ENCODE measurements at regions not wholly inside any gene's neighbourhood (a gene's known extent, or its start where the extent isn't known, plus 50 kb on each side); places are given as distances from the start of the nearest gene placed in this dataset.
"Not testable (repeated sequence)": the region's sequence is repeated elsewhere in the genome, so short reads cannot be mapped to it uniquely, and the experiment has no call there.

GRCh38 chrX:3516051-3516541 is 169.6 kb upstream of the MXRA5 start:
- TF ChIP-seq, protein P1, sequence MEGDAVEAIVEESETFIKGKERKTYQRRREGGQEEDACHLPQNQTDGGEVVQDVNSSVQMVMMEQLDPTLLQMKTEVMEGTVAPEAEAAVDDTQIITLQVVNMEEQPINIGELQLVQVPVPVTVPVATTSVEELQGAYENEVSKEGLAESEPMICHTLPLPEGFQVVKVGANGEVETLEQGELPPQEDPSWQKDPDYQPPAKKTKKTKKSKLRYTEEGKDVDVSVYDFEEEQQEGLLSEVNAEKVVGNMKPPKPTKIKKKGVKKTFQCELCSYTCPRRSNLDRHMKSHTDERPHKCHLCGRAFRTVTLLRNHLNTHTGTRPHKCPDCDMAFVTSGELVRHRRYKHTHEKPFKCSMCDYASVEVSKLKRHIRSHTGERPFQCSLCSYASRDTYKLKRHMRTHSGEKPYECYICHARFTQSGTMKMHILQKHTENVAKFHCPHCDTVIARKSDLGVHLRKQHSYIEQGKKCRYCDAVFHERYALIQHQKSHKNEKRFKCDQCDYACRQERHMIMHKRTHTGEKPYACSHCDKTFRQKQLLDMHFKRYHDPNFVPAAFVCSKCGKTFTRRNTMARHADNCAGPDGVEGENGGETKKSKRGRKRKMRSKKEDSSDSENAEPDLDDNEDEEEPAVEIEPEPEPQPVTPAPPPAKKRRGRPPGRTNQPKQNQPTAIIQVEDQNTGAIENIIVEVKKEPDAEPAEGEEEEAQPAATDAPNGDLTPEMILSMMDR (IDR thresholded peaks at IDR 0.05; ENCODE audit: insufficient read depth, low read length, missing control alignments): no peak
- CTCF ChIA-PET: no interaction called here
- peak; percentile 67 for DNase-seq (ENCODE audit: low read depth, low spot score)
- POLR2A ChIA-PET: no interaction called here
- no peak overlapping the region for H3K4me3 ChIP-seq (ENCODE audit: low read depth, low read length)

GRCh38 chrX:3514996-3515395 is 168.5 kb upstream of the MXRA5 start:
- H3K4me3 ChIP-seq (ENCODE audit: low read depth, low read length): no peak overlapping the region
- ChIA-PET POLR2A (no interaction called here), CTCF (interaction anchor here (1.2 kb wide), 1 partner anchor 34 kb away, joined by 4 read pairs; no protein-coding TSS in a partner anchor)
- no peak for DNase-seq (ENCODE audit: low read depth, low spot score)
- TF ChIP-seq, protein P1 (IDR thresholded peaks at IDR 0.05; ENCODE audit: insufficient read depth, low read length, missing control alignments): no peak

DNA sequence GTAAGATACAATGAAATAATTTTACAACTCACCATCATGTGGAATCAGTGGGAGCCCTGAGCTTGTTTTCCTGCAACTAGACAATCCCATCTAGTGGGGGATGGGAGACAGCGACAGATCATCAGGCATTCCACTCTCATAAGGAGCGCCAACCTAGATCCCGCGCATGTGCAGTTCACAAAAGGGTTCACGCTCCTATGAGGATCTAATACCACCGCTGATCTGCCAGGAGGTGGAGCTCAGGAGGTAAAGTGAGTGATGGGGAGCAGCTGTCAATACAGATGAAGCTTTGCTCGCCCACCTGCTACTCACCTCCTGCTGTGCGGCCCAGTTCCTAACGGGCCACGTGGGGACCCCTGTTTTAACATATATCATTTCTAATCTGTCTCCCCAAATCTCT is 165.7 kb upstream of the MXRA5 start:
- H3K4me3 ChIP-seq (ENCODE audit: low read depth, low read length); POLR2A ChIA-PET; DNase-seq (ENCODE audit: low read depth, low spot score): not testable (repeated sequence)
- CTCF ChIA-PET: interaction anchor here (0.7 kb wide), 1 partner anchor 37 kb away, joined by 3 read pairs; no protein-coding TSS in a partner anchor

DNA sequence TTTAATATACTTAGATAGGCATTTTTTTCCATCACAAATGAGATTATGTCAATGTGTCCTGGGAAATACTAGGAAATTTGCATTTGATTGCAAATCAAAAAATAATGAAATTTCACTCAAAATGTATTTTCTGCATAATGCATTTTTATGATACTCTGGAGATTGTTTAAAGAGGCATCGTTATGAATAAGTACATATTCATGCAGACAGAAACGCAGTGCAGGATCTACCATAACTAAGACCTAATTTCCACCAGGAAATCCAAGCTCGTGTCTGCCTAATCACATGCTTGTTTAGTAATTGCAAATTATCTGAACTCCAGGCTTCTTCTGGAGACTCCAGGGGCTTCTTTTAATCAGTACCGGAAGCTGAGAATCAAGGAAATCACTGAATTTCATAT is 163.5 kb upstream of the MXRA5 start:
- POLR2A ChIA-PET: no interaction called here
- H3K4me3 ChIP-seq (ENCODE audit: low read depth, low read length): no peak overlapping the region
- DNase-seq (ENCODE audit: low read depth, low spot score): no peak
- TF ChIP-seq, protein P1 (IDR thresholded peaks at IDR 0.05; ENCODE audit: insufficient read depth, low read length, missing control alignments): no peak
- CTCF ChIA-PET: no interaction called here

DNA sequence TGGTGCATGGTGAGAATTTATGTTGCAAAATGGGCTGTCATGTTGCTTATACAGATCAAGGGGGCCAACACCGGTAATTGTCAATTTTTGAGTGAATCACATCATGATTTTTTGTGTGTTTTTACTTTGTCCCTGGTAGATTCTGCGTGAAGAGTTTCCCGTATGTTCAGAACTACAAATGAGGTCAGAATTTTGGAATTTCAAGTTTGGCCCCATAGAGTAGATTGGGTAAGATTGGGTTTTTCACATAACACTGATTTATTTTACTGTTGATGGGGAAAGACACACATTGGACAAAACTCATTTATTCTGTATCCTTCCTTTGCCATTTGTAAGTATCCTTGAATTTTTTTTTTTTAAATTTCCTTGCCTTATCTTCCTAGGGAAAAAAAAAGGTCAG is 158.5 kb upstream of the MXRA5 start:
- ChIA-PET CTCF (no interaction called here), POLR2A (no interaction called here)
- TF ChIP-seq, protein P1 (IDR thresholded peaks at IDR 0.05; ENCODE audit: insufficient read depth, low read length, missing control alignments): no peak
- no peak for DNase-seq (ENCODE audit: low read depth, low spot score)
- H3K4me3 ChIP-seq (ENCODE audit: low read depth, low read length): no peak overlapping the region

GRCh38 chrX:3501833-3502535 is 155.5 kb upstream of the MXRA5 start:
- TF ChIP-seq, protein P1 (IDR thresholded peaks at IDR 0.05; ENCODE audit: insufficient read depth, low read length, missing control alignments): no peak
- CTCF ChIA-PET: no interaction called here
- DNase-seq (ENCODE audit: low read depth, low spot score): no peak
- H3K4me3 ChIP-seq (ENCODE audit: low read depth, low read length): no peak overlapping the region
- POLR2A ChIA-PET: no interaction called here

DNA sequence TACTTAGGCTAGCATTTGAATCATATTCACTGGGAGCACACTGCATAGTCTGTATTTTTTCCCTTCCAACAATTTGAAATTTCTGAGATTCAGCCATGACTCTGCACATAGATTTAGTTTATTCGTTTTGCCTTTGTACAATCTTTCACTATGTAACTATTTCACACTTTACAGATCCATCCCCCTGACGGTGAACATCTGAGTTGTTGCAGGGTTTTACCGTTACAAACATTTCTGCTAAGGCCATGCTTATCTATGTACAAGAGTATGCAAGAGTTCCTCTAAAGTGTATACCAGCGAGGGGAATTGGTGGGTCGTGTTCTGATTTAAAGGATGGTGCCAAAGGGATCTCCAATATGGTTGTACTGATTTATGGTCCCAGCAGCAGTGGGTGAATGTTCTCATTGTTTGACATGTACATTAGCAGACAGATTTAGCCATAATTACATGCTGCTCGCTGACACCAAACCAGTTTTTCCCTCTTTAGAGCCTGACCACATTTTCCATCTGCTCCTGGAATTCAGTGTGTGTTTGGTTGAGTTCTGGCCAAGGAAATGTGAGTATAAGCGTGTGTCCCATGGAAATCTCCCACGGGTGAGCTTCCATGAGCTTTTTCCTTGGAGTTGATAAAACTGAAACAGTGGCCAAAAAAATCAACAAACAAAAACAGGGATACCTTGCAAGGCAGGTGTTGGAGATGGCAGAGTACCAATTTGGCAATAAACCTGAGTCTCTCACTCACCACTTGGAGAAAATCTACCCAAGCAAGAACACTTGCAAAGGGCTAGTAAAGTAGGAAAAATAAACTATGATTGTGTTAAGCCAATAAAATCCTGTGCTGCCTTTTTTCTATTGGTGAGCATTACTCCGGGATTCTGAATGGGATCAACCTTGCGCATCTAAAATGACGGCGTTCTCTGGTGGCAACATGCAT is 149.7 kb upstream of the MXRA5 start:
- DNase-seq (ENCODE audit: low read depth, low spot score); H3K4me3 ChIP-seq (ENCODE audit: low read depth, low read length); POLR2A ChIA-PET; CTCF ChIA-PET: not testable (repeated sequence)
